ENCODE measurements at regions not wholly inside any gene's neighbourhood (a gene's known extent, or its start where the extent isn't known, plus 50 kb on each side); places are given as distances from the start of the nearest gene placed in this dataset.

DNA sequence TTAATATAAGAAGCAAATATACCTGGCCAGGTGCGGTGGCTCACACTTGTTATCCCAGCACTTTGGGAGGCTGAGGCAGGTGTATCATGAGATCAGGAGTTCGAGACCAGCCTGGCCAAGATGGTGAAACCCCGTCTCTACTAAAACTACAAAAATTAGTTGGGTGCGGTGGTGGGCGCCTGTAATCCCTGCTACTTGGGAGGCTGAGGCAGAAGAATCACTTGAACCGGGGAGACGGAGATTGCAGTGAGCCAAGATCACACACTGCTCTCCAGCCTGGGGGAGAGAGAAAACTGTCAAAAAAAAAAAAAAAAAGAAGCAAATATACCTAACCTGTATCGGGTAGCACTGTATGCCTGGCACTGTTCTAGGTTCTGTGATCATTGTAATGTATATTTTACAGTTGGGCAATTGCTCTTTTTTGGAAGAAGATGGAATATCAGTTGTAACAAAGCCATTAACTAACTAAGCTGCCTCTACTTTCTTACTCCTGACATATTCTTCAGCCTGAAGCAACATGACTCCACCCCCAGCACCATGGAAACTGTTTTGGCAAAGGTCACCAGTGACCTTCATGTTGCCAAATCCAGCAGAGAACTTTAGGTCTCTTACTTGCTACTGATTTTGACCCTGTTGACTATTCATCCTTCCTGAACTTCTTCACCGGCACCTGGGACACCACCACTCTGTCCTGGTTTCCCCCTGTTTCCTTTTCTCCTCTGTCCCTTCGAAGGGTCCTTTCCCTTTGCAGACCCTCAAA is 203.8 kb downstream of the RPLP1 start:
- TF ChIP-seq CBX8 (IDR thresholded peaks at IDR 0.05) (no peak), KDM1A (IDR thresholded peaks at IDR 0.05; ENCODE audit: low read depth) (no peak), USF2 (IDR thresholded peaks at IDR 0.05) (no peak), SMC3 (IDR thresholded peaks at IDR 0.05) (no peak), REST (IDR thresholded peaks at IDR 0.05) (no peak), FOSL2 (IDR thresholded peaks at IDR 0.05) (no peak), FOSL2 (CRISPR knock-in tag; IDR thresholded peaks at IDR 0.05) (no peak), KDM5A (IDR thresholded peaks at IDR 0.05) (no peak), ZSCAN20 (CRISPR knock-in tag; IDR thresholded peaks at IDR 0.05) (no peak), HOXA7 (CRISPR knock-in tag; IDR thresholded peaks at IDR 0.05) (no peak)
- TF ChIP-seq, protein P1, sequence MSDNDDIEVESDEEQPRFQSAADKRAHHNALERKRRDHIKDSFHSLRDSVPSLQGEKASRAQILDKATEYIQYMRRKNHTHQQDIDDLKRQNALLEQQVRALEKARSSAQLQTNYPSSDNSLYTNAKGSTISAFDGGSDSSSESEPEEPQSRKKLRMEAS (IDR thresholded peaks at IDR 0.05), result no peak
- H3K27ac ChIP-seq, result no peak overlapping the region
- H3K4me1 ChIP-seq, result no peaks in the 10 kb centered on the region
- WGBS (ENCODE audit: missing lambda C conversion rate), result 65% methylated on average over 10 of the region's 10 CpGs
- H3K4me3 ChIP-seq, result no peak overlapping the region
- peaks cover 19% of the 10 kb centered on the region for H3K9me3 ChIP-seq
- CTCF ChIA-PET, result no interaction called here
- DNase-seq (ENCODE audit: low read depth in 1 of 2, low spot score in 1 of 2) (no peak), ATAC-seq (no peak), FAIRE-seq (no peak)
- POLR2A ChIA-PET, result no interaction called here
- no peak overlapping the region for H3K4me2 ChIP-seq

DNA sequence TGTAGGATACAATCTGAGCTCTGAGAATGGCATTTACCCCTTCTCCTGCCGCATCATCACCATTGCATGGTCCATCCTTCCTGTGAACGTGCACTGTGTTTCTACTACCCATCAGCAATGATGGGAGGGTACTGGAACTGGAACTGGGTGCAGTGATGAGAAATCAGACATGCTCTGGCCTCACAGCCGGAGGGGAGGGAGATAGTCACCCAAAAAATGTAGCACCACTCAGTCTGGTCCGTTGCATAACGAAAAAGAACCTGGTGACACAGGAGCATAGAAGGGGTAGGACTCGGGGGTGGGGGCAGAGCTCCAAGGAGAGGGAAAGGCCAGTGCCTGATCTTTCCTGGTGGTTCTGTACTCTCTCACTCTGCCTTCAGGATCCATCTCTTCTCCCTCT is 205.0 kb downstream of the RPLP1 start:
- H3K4me2 ChIP-seq, result no peak overlapping the region
- ChIA-PET POLR2A (no interaction called here), CTCF (no interaction called here)
- H3K4me1 ChIP-seq, result no peaks in the 10 kb centered on the region
- TF ChIP-seq HOXB5 (CRISPR knock-in tag; IDR thresholded peaks at IDR 0.05) (no peak), E2F6 (IDR thresholded peaks at IDR 0.05; ENCODE audit: borderline replicate concordance, low read depth) (no peak), CBX2 (IDR thresholded peaks at IDR 0.05; ENCODE audit: borderline replicate concordance, low read depth) (no peak), EP300 (IDR thresholded peaks at IDR 0.05) (no peak), RCOR1 (IDR thresholded peaks at IDR 0.05; ENCODE audit: low read depth, low read length) (no peak), MAZ (IDR thresholded peaks at IDR 0.05; ENCODE audit: borderline replicate concordance, low read depth, low read length) (no peak), CTCF (IDR thresholded peaks at IDR 0.05) (no peak), JUN (IDR thresholded peaks at IDR 0.05) (no peak)
- 26% methylated on average over 6 of the region's 6 CpGs for WGBS (ENCODE audit: missing lambda C conversion rate)
- DNase-seq (ENCODE audit: low read depth in 1 of 2, low spot score in 1 of 2) (peak in 1 of 2 experiments; percentile 0), ATAC-seq (no peak), FAIRE-seq (no peak)
- peaks cover 17% of the 10 kb centered on the region for H3K9me3 ChIP-seq
- H3K4me3 ChIP-seq, result no peak overlapping the region
- H3K27ac ChIP-seq, result no peak overlapping the region
